ENCODE measurements at regions not wholly inside any gene's neighbourhood (a gene's known extent, or its start where the extent isn't known, plus 50 kb on each side); places are given as distances from the start of the nearest gene placed in this dataset.

DNA sequence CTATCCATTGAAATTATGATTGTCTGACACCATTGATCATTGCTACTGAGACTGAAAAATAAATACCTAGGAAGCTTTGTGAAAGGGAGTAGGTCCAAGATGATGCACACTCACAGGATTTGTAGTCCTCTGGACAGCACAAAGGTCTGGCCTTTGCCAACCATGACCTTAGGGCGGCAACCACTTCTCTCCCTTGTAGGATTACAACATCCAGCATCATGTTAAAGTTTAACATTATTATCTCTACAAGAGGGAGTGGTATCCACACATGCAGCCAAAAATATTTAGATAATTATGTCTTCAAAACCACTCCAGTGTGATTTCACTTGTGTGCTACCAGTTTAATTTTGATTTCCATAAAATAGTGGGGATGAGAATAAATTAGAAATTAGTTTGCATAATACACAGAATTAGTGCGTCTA is 51.1 kb upstream of the NHSL1 start:
- TF ChIP-seq ATF7 (IDR thresholded peaks at IDR 0.05; ENCODE audit: low read depth) (no peak), NFYA (IDR thresholded peaks at IDR 0.05; ENCODE audit: borderline replicate concordance, low read depth, low read length) (no peak), HDGF (IDR thresholded peaks at IDR 0.05) (no peak), BACH1 (IDR thresholded peaks at IDR 0.05; ENCODE audit: borderline replicate concordance) (no peak), NFXL1 (IDR thresholded peaks at IDR 0.05; ENCODE audit: borderline replicate concordance) (no peak), KLF5 (IDR thresholded peaks at IDR 0.05; ENCODE audit: partially characterized antibody) (no peak), BCLAF1 (IDR thresholded peaks at IDR 0.05) (no peak), MTA2 (IDR thresholded peaks at IDR 0.05; ENCODE audit: low read depth) (no peak), MEF2B (IDR thresholded peaks at IDR 0.05; ENCODE audit: partially characterized antibody, poor library complexity, severe bottlenecking) (no peak), IRF5 (IDR thresholded peaks at IDR 0.05; ENCODE audit: borderline replicate concordance) (no peak), HDAC6 (IDR thresholded peaks at IDR 0.05; ENCODE audit: unreplicated experiment) (no peak), TCF12 (IDR thresholded peaks at IDR 0.05; ENCODE audit: low read depth, low read length) (no peak), E4F1 (IDR thresholded peaks at IDR 0.05; ENCODE audit: borderline replicate concordance, partially characterized antibody) (no peak), ZNF384 (IDR thresholded peaks at IDR 0.05; ENCODE audit: borderline replicate concordance, low read depth, low read length) (no peak), NR2F1 (conservative IDR thresholded peaks at IDR 0.05) (no peak), TCF3 (IDR thresholded peaks at IDR 0.05; ENCODE audit: borderline replicate concordance, insufficient read depth, low read depth, low read length) (no peak), BCL11A (IDR thresholded peaks at IDR 0.05; ENCODE audit: low read depth, low read length) (no peak)
- TF ChIP-seq, protein P1, sequence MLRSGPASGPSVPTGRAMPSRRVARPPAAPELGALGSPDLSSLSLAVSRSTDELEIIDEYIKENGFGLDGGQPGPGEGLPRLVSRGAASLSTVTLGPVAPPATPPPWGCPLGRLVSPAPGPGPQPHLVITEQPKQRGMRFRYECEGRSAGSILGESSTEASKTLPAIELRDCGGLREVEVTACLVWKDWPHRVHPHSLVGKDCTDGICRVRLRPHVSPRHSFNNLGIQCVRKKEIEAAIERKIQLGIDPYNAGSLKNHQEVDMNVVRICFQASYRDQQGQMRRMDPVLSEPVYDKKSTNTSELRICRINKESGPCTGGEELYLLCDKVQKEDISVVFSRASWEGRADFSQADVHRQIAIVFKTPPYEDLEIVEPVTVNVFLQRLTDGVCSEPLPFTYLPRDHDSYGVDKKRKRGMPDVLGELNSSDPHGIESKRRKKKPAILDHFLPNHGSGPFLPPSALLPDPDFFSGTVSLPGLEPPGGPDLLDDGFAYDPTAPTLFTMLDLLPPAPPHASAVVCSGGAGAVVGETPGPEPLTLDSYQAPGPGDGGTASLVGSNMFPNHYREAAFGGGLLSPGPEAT (IDR thresholded peaks at IDR 0.05; ENCODE audit: low read depth) = no peak
- no TSS peak for BruUV-seq (replicated peaks)
- Histone ChIP-seq H3K27ac (ENCODE audit: control insufficient read depth, insufficient read depth) (no peak overlapping the region), H3K9ac (ENCODE audit: control insufficient read depth, insufficient read depth, low read length) (no peak overlapping the region), H3K79me2 (ENCODE audit: control insufficient read depth, insufficient read depth, low read length) (no peaks in the 10 kb centered on the region), H3K4me2 (ENCODE audit: control insufficient read depth, insufficient read depth) (no peak overlapping the region), H2AFZ (ENCODE audit: control insufficient read depth, low read depth, low read length) (no peak overlapping the region), H4K20me1 (ENCODE audit: control insufficient read depth, insufficient read depth) (no peaks in the 10 kb centered on the region), H3K4me3 (no peak overlapping the region), H3K4me1 (ENCODE audit: control insufficient read depth, insufficient read depth, low read length) (no peaks in the 10 kb centered on the region), H3K27me3 (replicated peaks in 1 of 2; ENCODE audit: control insufficient read depth in 2 of 2, insufficient read depth in 2 of 2, low read length in 1 of 2) (no peaks in the 10 kb centered on the region), H3K9me3 (replicated peaks; ENCODE audit: control insufficient read depth, insufficient read depth, low read length) (no peaks in the 10 kb centered on the region), H3K36me3 (ENCODE audit: control insufficient read depth in 2 of 2, insufficient read depth in 2 of 2, low read length in 1 of 2) (no peaks in the 10 kb centered on the region)
- ChIA-PET RAD21 (ENCODE audit: unreplicated experiment) (no interaction called here), CTCF (no interaction called here), POLR2A (no interaction called here), SMC1A (ENCODE audit: uncharacterized antibody, unreplicated experiment) (no interaction called here)
- intact Hi-C loops (cut with micrococcal nuclease; ENCODE audit: unreplicated experiment) (no loop called here), in situ Hi-C loops (cut with MboI) (no loop called here)
- ATAC-seq (no peak), FAIRE-seq (no peak), DNase-seq (ENCODE audit: low read depth, low spot score) (no peak)
- 6% methylated on average over 2 of the region's 2 CpGs for WGBS (ENCODE audit: insufficient coverage, insufficient replicate concordance, low lambda C conversion rate, missing lambda C conversion rate)

Data from GM12878 (cell line).